A172 (cell line): ENCODE measurements at regions not wholly inside any gene's neighbourhood (a gene's known extent, or its start where the extent isn't known, plus 50 kb on each side); places are given as distances from the start of the nearest gene placed in this dataset.

Source experiments
- DNase-seq: peaks from one replicate; pipeline ENCODE4 v3.0.0-alpha.2; 2015; ENCODE audit warnings: low spot score

GRCh38 chr20:4513720-4514119 is 172.5 kb upstream of the PRNP start:
- peak; percentile 90 for DNase-seq

- peak; percentile 98 for DNase-seq
These were observed 173.2 kb upstream of the PRNP start for GRCh38 chr20:4512891-4513550.

- peak; percentile 22 for DNase-seq
These were observed 174.5 kb upstream of the PRNP start for GRCh38 chr20:4511776-4512175.

- peak; percentile 89 for DNase-seq
These were observed 176.3 kb upstream of the PRNP start for GRCh38 chr20:4509825-4510522.

GRCh38 chr20:4508773-4509172 is 177.5 kb upstream of the PRNP start:
- DNase-seq = peak; percentile 46

GRCh38 chr20:4507288-4507719 is 179.0 kb upstream of the PRNP start:
- DNase-seq = peak; percentile 97

GRCh38 chr20:4504814-4505213 is 181.4 kb upstream of the PRNP start:
- DNase-seq = no peak

GRCh38 chr20:4502756-4503155 is 183.5 kb upstream of the PRNP start:
- DNase-seq = peak; percentile 29

GRCh38 chr20:4493386-4493785 is 192.9 kb upstream of the PRNP start:
- DNase-seq = no peak

- no peak for DNase-seq
These were observed 194.6 kb upstream of the PRNP start for GRCh38 chr20:4491643-4492042.

GRCh38 chr20:4490606-4491280 is 195.5 kb upstream of the PRNP start:
- DNase-seq = peak; percentile 51

- no peak for DNase-seq
These were observed 196.2 kb upstream of the PRNP start for GRCh38 chr20:4490045-4490444.

GRCh38 chr20:4488407-4489339 is 197.6 kb upstream of the PRNP start:
- peak; percentile 62 for DNase-seq

GRCh38 chr20:4484379-4484997 is 201.8 kb upstream of the PRNP start:
- DNase-seq = no peak

- no peak for DNase-seq
These were observed 202.3 kb upstream of the PRNP start for GRCh38 chr20:4483961-4484360.

- DNase-seq = peak; percentile 24
These were observed 202.8 kb upstream of the PRNP start for GRCh38 chr20:4483486-4483885.

- DNase-seq = no peak
These were observed 206.2 kb upstream of the PRNP start for GRCh38 chr20:4480104-4480503.

- DNase-seq = peak; percentile 47
These were observed 209.3 kb upstream of the PRNP start for GRCh38 chr20:4476903-4477500.

GRCh38 chr20:4472906-4473305 is 213.3 kb upstream of the PRNP start:
- DNase-seq = no peak

- no peak for DNase-seq
These were observed 215.0 kb upstream of the PRNP start for GRCh38 chr20:4471221-4471620.

GRCh38 chr20:4470375-4470774 is 215.9 kb upstream of the PRNP start:
- peak; percentile 88 for DNase-seq
